ENCODE measurements at regions not wholly inside any gene's neighbourhood (a gene's known extent, or its start where the extent isn't known, plus 50 kb on each side); places are given as distances from the start of the nearest gene placed in this dataset.

DNA sequence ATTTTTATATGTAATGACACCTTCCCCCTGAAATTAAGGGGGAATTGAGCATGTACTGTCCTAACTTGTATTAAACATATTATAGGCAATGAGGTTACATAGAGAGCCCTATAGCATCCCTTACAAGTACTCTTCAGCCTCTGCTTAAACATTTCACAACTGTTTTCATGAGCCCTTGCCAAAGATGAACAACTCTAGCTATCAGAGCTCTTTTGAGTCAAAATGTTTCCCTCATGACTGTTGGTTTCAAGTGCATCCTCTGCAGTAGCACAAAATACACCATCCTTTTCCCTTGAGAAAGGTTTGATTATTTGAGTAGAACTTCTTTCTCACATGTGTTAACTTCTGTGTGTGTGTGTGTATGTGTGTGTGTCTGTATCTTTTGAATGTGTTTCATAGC, 1157.6 kb upstream of the CELF2 start:
- TF ChIP-seq CTCF (IDR thresholded peaks at IDR 0.05; ENCODE audit: low read depth, low read length, missing input control): no peak
- no peak for TF ChIP-seq MAX (IDR thresholded peaks at IDR 0.05)
- TF ChIP-seq RXRA (IDR thresholded peaks at IDR 0.05): no peak
- TF ChIP-seq RAD21 (IDR thresholded peaks at IDR 0.05): no peak
- TF ChIP-seq ZBTB33 (IDR thresholded peaks at IDR 0.05): no peak
- TF ChIP-seq NR2F2 (IDR thresholded peaks at IDR 0.05): no peak
- TF ChIP-seq, protein P1, sequence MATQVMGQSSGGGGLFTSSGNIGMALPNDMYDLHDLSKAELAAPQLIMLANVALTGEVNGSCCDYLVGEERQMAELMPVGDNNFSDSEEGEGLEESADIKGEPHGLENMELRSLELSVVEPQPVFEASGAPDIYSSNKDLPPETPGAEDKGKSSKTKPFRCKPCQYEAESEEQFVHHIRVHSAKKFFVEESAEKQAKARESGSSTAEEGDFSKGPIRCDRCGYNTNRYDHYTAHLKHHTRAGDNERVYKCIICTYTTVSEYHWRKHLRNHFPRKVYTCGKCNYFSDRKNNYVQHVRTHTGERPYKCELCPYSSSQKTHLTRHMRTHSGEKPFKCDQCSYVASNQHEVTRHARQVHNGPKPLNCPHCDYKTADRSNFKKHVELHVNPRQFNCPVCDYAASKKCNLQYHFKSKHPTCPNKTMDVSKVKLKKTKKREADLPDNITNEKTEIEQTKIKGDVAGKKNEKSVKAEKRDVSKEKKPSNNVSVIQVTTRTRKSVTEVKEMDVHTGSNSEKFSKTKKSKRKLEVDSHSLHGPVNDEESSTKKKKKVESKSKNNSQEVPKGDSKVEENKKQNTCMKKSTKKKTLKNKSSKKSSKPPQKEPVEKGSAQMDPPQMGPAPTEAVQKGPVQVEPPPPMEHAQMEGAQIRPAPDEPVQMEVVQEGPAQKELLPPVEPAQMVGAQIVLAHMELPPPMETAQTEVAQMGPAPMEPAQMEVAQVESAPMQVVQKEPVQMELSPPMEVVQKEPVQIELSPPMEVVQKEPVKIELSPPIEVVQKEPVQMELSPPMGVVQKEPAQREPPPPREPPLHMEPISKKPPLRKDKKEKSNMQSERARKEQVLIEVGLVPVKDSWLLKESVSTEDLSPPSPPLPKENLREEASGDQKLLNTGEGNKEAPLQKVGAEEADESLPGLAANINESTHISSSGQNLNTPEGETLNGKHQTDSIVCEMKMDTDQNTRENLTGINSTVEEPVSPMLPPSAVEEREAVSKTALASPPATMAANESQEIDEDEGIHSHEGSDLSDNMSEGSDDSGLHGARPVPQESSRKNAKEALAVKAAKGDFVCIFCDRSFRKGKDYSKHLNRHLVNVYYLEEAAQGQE (IDR thresholded peaks at IDR 0.05): no peak
- no peak for TF ChIP-seq SP1 (IDR thresholded peaks at IDR 0.05)
- no peak for TF ChIP-seq ATF3 (IDR thresholded peaks at IDR 0.05)
- TF ChIP-seq GABPA (IDR thresholded peaks at IDR 0.05 in 1 of 2, conservative IDR thresholded peaks at IDR 0.05 in 1 of 2): no peak
- no peak for TF ChIP-seq JUND (IDR thresholded peaks at IDR 0.05)
- TF ChIP-seq HNF4G (IDR thresholded peaks at IDR 0.05): no peak
